Keratinocyte (primary cell): ENCODE measurements at regions not wholly inside any gene's neighbourhood (a gene's known extent, or its start where the extent isn't known, plus 50 kb on each side); places are given as distances from the start of the nearest gene placed in this dataset.

Experiments
- DNase-seq: peaks from one replicate; pipeline ENCODE4 v3.0.0-alpha.2; 2011; ENCODE audit warnings: low read depth, missing footprints, low spot score
- FAIRE-seq: peaks from 2 replicates; lab custom pipeline; 2011; peaks lifted over from hg19 to GRCh38; lab: Jason Lieb, UNC
- H2AFZ ChIP-seq: 2 replicates; pipeline ENCODE4 v1.6.0; 2012; ENCODE audit warnings: low read length, control low read depth, inconsistent platforms; ENCODE audit not compliant: control insufficient read depth
- H3K27ac ChIP-seq: 2 replicates; pipeline ENCODE4 v1.5.1; 2011; ENCODE audit warnings: low read length; ENCODE audit not compliant: control insufficient read depth, insufficient read depth
- H3K27me3 ChIP-seq: 3 replicates; pipeline ENCODE4 v1.6.0; 2011; ENCODE audit warnings: low read length; ENCODE audit not compliant: control insufficient read depth, insufficient read depth; ENCODE audit errors: extremely low read depth
- H3K36me3 ChIP-seq, 2 experiments: 2 replicates in 1 of 2; 3 replicates in 1 of 2; pipeline ENCODE4 v1.5.1; 2011; ENCODE audit warnings: low read length in 2 of 2, mild to moderate bottlenecking in 1 of 2; ENCODE audit not compliant: control insufficient read depth in 2 of 2, insufficient read depth in 2 of 2; ENCODE audit errors: extremely low read depth in 1 of 2
- H3K4me1 ChIP-seq: 3 replicates; pipeline ENCODE4 v1.5.1; 2011; ENCODE audit warnings: low read length; ENCODE audit not compliant: control insufficient read depth, insufficient read depth; ENCODE audit errors: extremely low read depth
- H3K4me2 ChIP-seq: 3 replicates; pipeline ENCODE4 v1.6.0; 2011; ENCODE audit warnings: low read depth, low read length; ENCODE audit not compliant: control insufficient read depth, insufficient read depth; ENCODE audit errors: extremely low read depth
- H3K4me3 ChIP-seq, 3 experiments: fragments of 200-600 bp in 1 of 3; sonication (generic) in 1 of 3; 2 replicates in 2 of 3; 3 replicates in 1 of 3; pipeline ENCODE4 v1.5.1; 2011 to 2016; ENCODE audit warnings: low read length in 3 of 3, mild to moderate bottlenecking in 3 of 3, control low read depth in 2 of 3, inconsistent platforms in 1 of 3, low read depth in 1 of 3, mixed read lengths in 1 of 3, mixed run types in 1 of 3, moderate library complexity in 1 of 3; ENCODE audit not compliant: control insufficient read depth in 2 of 3, insufficient read depth in 2 of 3; ENCODE audit errors: extremely low read depth in 1 of 3
- H3K79me2 ChIP-seq: 2 replicates; pipeline ENCODE4 v1.6.0; 2012; ENCODE audit warnings: low read length; ENCODE audit not compliant: control insufficient read depth, insufficient read depth
- H3K9ac ChIP-seq: 3 replicates; pipeline ENCODE4 v1.6.0; 2011; ENCODE audit warnings: low read length; ENCODE audit not compliant: control insufficient read depth, insufficient read depth; ENCODE audit errors: extremely low read depth
- H3K9me1 ChIP-seq: 3 replicates; pipeline ENCODE4 v1.6.0; 2011; ENCODE audit warnings: low read length; ENCODE audit not compliant: control insufficient read depth, insufficient read depth; ENCODE audit errors: extremely low read depth
- H3K9me3 ChIP-seq: 2 replicates; pipeline ENCODE4 v1.5.1; 2012; ENCODE audit warnings: low read depth, low read length; ENCODE audit not compliant: control insufficient read depth
- H4K20me1 ChIP-seq: 3 replicates; pipeline ENCODE4 v1.6.0; 2011; ENCODE audit warnings: low read length; ENCODE audit not compliant: control insufficient read depth, insufficient read depth; ENCODE audit errors: extremely low read depth
- EZH2 ChIP-seq: IDR thresholded peaks from one replicate; pipeline ENCODE4 v1.6.1; 2012; ENCODE audit warnings: inconsistent platforms, mild to moderate bottlenecking, low read length, moderate library complexity
- dilution Hi-C: fragments of 300-500 bp; cut with MboI; formaldehyde crosslinking; loops from one replicate; pipeline ENCODE4 v1.7.0; 2020; ENCODE audit warnings: low sequenced_read_pairs; ENCODE audit not compliant: extremely low pct_ligation_motif_present
- TF ChIP-seq, protein P1 (sequence below), 3 experiments: IDR thresholded peaks in 1 of 3; conservative IDR thresholded peaks in 1 of 3; optimal IDR thresholded peaks in 1 of 3; 2 replicates in 2 of 3; 3 replicates in 1 of 3; pipeline versions ENCODE3 to v1.5.1; 2011; ENCODE audit warnings: low read length in 3 of 3, mild to moderate bottlenecking in 3 of 3, moderate library complexity in 2 of 3, control low read depth in 1 of 3, inconsistent platforms in 1 of 3; ENCODE audit not compliant: insufficient read depth in 2 of 3; ENCODE audit errors: extremely low read depth in 1 of 3

DNA sequence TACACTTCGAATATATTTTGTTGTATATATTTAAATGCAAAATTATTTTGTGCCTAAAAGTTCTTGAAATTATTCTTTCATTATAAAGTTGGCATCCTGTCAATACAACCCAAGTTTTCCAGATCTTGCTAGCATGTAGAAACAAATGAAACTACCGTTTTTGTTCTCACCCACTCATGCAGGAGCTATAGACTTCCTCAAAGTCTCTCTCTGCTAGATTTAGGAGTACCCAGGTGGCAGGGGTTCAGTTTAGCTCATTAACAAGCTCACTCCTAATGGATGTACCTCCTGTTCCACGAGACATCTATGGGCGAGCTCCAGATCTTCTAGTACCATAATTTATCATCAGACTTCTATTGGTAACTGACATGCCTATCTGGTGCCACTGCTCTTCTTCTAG lies 390.2 kb upstream of the POU3F1 start:
- Histone ChIP-seq H3K9me3 (no peaks in the 10 kb centered on the region), H3K4me2 (no peak overlapping the region), H3K4me3 (no peak overlapping the region), H2AFZ (no peak overlapping the region), H3K9me1 (no peaks in the 10 kb centered on the region), H3K27me3 (peaks cover 3% of the 10 kb centered on the region), H3K79me2 (no peaks in the 10 kb centered on the region), H3K9ac (no peak overlapping the region), H4K20me1 (no peaks in the 10 kb centered on the region), H3K27ac (no peak overlapping the region), H3K4me1 (no peaks in the 10 kb centered on the region), H3K36me3 (no peaks in the 10 kb centered on the region)
- dilution Hi-C loops, result no loop called here
- no peak for DNase-seq
- TF ChIP-seq, protein P1, sequence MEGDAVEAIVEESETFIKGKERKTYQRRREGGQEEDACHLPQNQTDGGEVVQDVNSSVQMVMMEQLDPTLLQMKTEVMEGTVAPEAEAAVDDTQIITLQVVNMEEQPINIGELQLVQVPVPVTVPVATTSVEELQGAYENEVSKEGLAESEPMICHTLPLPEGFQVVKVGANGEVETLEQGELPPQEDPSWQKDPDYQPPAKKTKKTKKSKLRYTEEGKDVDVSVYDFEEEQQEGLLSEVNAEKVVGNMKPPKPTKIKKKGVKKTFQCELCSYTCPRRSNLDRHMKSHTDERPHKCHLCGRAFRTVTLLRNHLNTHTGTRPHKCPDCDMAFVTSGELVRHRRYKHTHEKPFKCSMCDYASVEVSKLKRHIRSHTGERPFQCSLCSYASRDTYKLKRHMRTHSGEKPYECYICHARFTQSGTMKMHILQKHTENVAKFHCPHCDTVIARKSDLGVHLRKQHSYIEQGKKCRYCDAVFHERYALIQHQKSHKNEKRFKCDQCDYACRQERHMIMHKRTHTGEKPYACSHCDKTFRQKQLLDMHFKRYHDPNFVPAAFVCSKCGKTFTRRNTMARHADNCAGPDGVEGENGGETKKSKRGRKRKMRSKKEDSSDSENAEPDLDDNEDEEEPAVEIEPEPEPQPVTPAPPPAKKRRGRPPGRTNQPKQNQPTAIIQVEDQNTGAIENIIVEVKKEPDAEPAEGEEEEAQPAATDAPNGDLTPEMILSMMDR (optimal IDR thresholded peaks at IDR 0.05 in 1 of 3, IDR thresholded peaks at IDR 0.05 in 1 of 3, conservative IDR thresholded peaks at IDR 0.05 in 1 of 3; ENCODE audit: extremely low read depth in 1 of 3, insufficient read depth in 2 of 3, low read length in 3 of 3), result no peak
- no peak for TF ChIP-seq EZH2
- no peak for FAIRE-seq

DNA sequence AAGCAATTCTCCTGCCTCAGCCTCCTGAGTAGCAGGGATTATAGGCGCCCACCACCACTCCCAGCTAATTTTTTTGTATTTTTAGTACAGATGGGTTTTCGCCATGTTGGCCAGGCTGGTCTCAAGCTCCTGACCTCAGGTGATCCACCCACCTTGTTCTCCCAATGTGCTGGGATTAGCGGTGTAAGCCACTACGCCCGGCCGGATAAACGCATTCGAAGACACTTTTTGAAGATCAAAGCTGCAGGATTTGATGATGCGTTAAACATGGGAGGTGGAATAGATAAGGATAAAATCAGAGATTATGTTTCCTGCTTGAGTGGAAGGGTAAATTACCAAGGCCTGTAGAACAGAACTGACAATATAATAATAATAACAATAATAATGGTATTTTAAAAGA lies 389.4 kb upstream of the POU3F1 start:
- peaks cover 3% of the 10 kb centered on the region for H3K27me3 ChIP-seq
- H4K20me1 ChIP-seq, result no peaks in the 10 kb centered on the region
- H3K9me3 ChIP-seq, result no peaks in the 10 kb centered on the region
- no peaks in the 10 kb centered on the region for H3K36me3 ChIP-seq
- no peaks in the 10 kb centered on the region for H3K9me1 ChIP-seq
- TF ChIP-seq EZH2, result no peak
- TF ChIP-seq, protein P1 (optimal IDR thresholded peaks at IDR 0.05 in 1 of 3, IDR thresholded peaks at IDR 0.05 in 1 of 3, conservative IDR thresholded peaks at IDR 0.05 in 1 of 3; ENCODE audit: extremely low read depth in 1 of 3, insufficient read depth in 2 of 3, low read length in 3 of 3), result no peak
- H3K79me2 ChIP-seq, result no peaks in the 10 kb centered on the region
- FAIRE-seq (no peak), DNase-seq (no peak)
- dilution Hi-C loops, result no loop called here
- H2AFZ ChIP-seq, result no peak overlapping the region
- H3K4me1 ChIP-seq, result no peaks in the 10 kb centered on the region
- H3K4me3 ChIP-seq, result no peak overlapping the region
- H3K27ac ChIP-seq, result no peak overlapping the region
- H3K9ac ChIP-seq, result no peak overlapping the region
- H3K4me2 ChIP-seq, result no peak overlapping the region
